SH-SY5Y (cell line): ENCODE measurements at regions not wholly inside any gene's neighbourhood (a gene's known extent, or its start where the extent isn't known, plus 50 kb on each side); places are given as distances from the start of the nearest gene placed in this dataset.

Source experiments
- GATA2 ChIP-seq: IDR thresholded peaks from 2 replicates; pipeline ENCODE4 v1.6.1; 2011; ENCODE audit warnings: mild to moderate bottlenecking, low read depth, low read length
- GATA3 ChIP-seq: IDR thresholded peaks from 2 replicates; pipeline ENCODE4 v1.6.1; 2011; ENCODE audit warnings: low read depth, mild to moderate bottlenecking, low read length, moderate library complexity

- no peak for TF ChIP-seq GATA3
- TF ChIP-seq GATA2, result no peak
Measured at GRCh38 chr4:12844141-12844540, 640.0 kb downstream of the RAB28 start.

GRCh38 chr4:12827966-12828365, 656.2 kb downstream of the RAB28 start:
- TF ChIP-seq GATA3, result no peak
- no peak for TF ChIP-seq GATA2

GRCh38 chr4:12791536-12791935, 692.6 kb downstream of the RAB28 start:
- no peak for TF ChIP-seq GATA2
- no peak for TF ChIP-seq GATA3

GRCh38 chr4:12787261-12787660, 696.9 kb downstream of the RAB28 start:
- TF ChIP-seq GATA3 (no peak), GATA2 (no peak)

GRCh38 chr4:12778706-12779105, 705.4 kb downstream of the RAB28 start:
- TF ChIP-seq GATA2, result no peak
- no peak for TF ChIP-seq GATA3

- TF ChIP-seq GATA2 (no peak), GATA3 (no peak)
Measured at GRCh38 chr4:12778191-12778590, 705.9 kb downstream of the RAB28 start.

- TF ChIP-seq GATA2 (no peak), GATA3 (no peak)
Measured at GRCh38 chr4:12770351-12770750, 713.8 kb downstream of the RAB28 start.

GRCh38 chr4:12761694-12762093, 722.4 kb downstream of the RAB28 start:
- TF ChIP-seq GATA3 (no peak), GATA2 (no peak)

- TF ChIP-seq GATA2, result no peak
- no peak for TF ChIP-seq GATA3
Measured at GRCh38 chr4:12747154-12747553, 737.0 kb downstream of the RAB28 start.

GRCh38 chr4:12746221-12746620, 737.9 kb downstream of the RAB28 start:
- TF ChIP-seq GATA2 (no peak), GATA3 (no peak)

GRCh38 chr4:12734586-12734985, 749.6 kb downstream of the RAB28 start:
- TF ChIP-seq GATA3 (no peak), GATA2 (no peak)

- TF ChIP-seq GATA2 (no peak), GATA3 (no peak)
Measured at GRCh38 chr4:12729384-12729783, 754.8 kb downstream of the RAB28 start.

GRCh38 chr4:12724510-12724909, 759.6 kb downstream of the RAB28 start:
- TF ChIP-seq GATA3 (no peak), GATA2 (no peak)

GRCh38 chr4:12723849-12724447, 760.2 kb downstream of the RAB28 start:
- no peak for TF ChIP-seq GATA2

- TF ChIP-seq GATA2, result no peak
- TF ChIP-seq GATA3, result no peak
Measured at GRCh38 chr4:12716896-12717295, 767.2 kb downstream of the RAB28 start.

- TF ChIP-seq GATA2 (no peak), GATA3 (no peak)
Measured at GRCh38 chr4:12712648-12713339, 771.3 kb downstream of the RAB28 start.
